HepG2 (cell line): ENCODE measurements at regions not wholly inside any gene's neighbourhood (a gene's known extent, or its start where the extent isn't known, plus 50 kb on each side); places are given as distances from the start of the nearest gene placed in this dataset.

ENCODE experiments used
- E2F1 ChIP-seq: sonication (generic); formaldehyde crosslinking; IDR thresholded peaks from 2 replicates; pipeline ENCODE4 v1.5.0; 2020; ENCODE audit warnings: missing genetic modification reagents
- E2F2 ChIP-seq: sonication (generic); formaldehyde crosslinking; IDR thresholded peaks from 2 replicates; pipeline ENCODE4 v1.4.0; 2020; ENCODE audit warnings: missing genetic modification reagents, borderline replicate concordance
- HINFP ChIP-seq: sonication (generic); formaldehyde crosslinking; IDR thresholded peaks from 2 replicates; pipeline ENCODE4 v1.4.0; 2020; ENCODE audit warnings: low read depth, mild to moderate bottlenecking, missing genetic modification reagents
- HNF1A ChIP-seq, 2 experiments: sonication (generic) in 1 of 2; formaldehyde crosslinking in 1 of 2; IDR thresholded peaks; 2 replicates each; pipeline versions ENCODE4 v1.4.0 to v1.6.1; 2016 to 2020; ENCODE audit warnings: borderline replicate concordance in 1 of 2, low read depth in 1 of 2, mild to moderate bottlenecking in 1 of 2, missing genetic modification reagents in 1 of 2
- SMYD3 ChIP-seq: sonication (generic); formaldehyde crosslinking; IDR thresholded peaks from 2 replicates; pipeline ENCODE4 v1.8.1; 2023; ENCODE audit warnings: mild to moderate bottlenecking, missing genetic modification reagents
- ZNF318 ChIP-seq: sonication (generic); formaldehyde crosslinking; IDR thresholded peaks from 2 replicates; pipeline ENCODE4 v1.4.0; 2020; ENCODE audit warnings: mild to moderate bottlenecking, missing genetic modification reagents

GRCh38 chr10:56012101-56012500 lies 349.0 kb downstream of the ZWINT start (continued):
- TF ChIP-seq HINFP (no peak), E2F2 (CRISPR knock-in tag) (no peak), ZNF318 (CRISPR knock-in tag) (no peak), E2F1 (no peak), HNF1A (IDR thresholded peaks at IDR 0.05; ENCODE audit: low read depth) (no peak), HNF1A (CRISPR knock-in tag; IDR thresholded peaks at IDR 0.05; ENCODE audit: borderline replicate concordance) (no peak), SMYD3 (CRISPR knock-in tag) (no peak)
- TF ChIP-seq, all 625 proteins: peak for 0
